ENCODE measurements at regions not wholly inside any gene's neighbourhood (a gene's known extent, or its start where the extent isn't known, plus 50 kb on each side); places are given as distances from the start of the nearest gene placed in this dataset.
"Not testable (repeated sequence)": the region's sequence is repeated elsewhere in the genome, so short reads cannot be mapped to it uniquely, and the experiment has no call there.

DNA sequence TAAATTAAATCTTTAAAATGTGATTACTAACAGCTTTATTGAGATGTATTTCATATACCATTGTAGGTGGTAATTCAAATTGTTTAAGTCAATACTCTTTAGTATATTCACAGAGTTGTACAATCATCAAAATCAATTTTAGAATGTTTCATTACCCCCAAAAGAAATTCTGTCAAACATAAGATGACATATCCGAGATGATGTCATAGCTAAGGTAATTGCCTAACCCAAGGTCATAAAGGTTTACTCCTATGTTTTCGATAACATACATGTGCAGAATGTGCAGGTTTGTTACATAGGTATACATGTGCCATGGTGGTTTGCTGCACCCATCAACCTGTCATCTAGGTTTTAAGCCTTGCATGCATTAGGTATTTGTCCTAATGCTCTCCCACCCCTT is 1392.0 kb upstream of the GOT2 start:
- TF ChIP-seq, protein P1, sequence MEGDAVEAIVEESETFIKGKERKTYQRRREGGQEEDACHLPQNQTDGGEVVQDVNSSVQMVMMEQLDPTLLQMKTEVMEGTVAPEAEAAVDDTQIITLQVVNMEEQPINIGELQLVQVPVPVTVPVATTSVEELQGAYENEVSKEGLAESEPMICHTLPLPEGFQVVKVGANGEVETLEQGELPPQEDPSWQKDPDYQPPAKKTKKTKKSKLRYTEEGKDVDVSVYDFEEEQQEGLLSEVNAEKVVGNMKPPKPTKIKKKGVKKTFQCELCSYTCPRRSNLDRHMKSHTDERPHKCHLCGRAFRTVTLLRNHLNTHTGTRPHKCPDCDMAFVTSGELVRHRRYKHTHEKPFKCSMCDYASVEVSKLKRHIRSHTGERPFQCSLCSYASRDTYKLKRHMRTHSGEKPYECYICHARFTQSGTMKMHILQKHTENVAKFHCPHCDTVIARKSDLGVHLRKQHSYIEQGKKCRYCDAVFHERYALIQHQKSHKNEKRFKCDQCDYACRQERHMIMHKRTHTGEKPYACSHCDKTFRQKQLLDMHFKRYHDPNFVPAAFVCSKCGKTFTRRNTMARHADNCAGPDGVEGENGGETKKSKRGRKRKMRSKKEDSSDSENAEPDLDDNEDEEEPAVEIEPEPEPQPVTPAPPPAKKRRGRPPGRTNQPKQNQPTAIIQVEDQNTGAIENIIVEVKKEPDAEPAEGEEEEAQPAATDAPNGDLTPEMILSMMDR (IDR thresholded peaks at IDR 0.05; ENCODE audit: low read length): not testable (repeated sequence)
- TF ChIP-seq EZH2 (optimal IDR thresholded peaks at IDR 0.05; ENCODE audit: low read depth, low read length): not testable (repeated sequence)
